GM20000 (cell line): ENCODE measurements at regions not wholly inside any gene's neighbourhood (a gene's known extent, or its start where the extent isn't known, plus 50 kb on each side); places are given as distances from the start of the nearest gene placed in this dataset.

Experiments used
- DNase-seq: peaks from one replicate; pipeline ENCODE4 v3.0.0; 2012; ENCODE audit warnings: low spot score
- CTCF ChIP-seq: IDR thresholded peaks from 2 replicates; pipeline ENCODE4 v1.5.1; 2012; ENCODE audit warnings: mild to moderate bottlenecking, control low read depth; ENCODE audit errors: extremely low read depth, missing control alignments

GRCh38 chr4:124429746-124430250 is 282.7 kb downstream of the ANKRD50 start:
- no peak for TF ChIP-seq CTCF
- DNase-seq, result no peak

GRCh38 chr4:124431653-124432192 is 280.8 kb downstream of the ANKRD50 start:
- DNase-seq, result no peak
- TF ChIP-seq CTCF, result no peak

GRCh38 chr4:124432500-124432899 is 280.0 kb downstream of the ANKRD50 start:
- no peak for TF ChIP-seq CTCF
- DNase-seq, result no peak

GRCh38 chr4:124433044-124433443 is 279.5 kb downstream of the ANKRD50 start:
- no peak for DNase-seq
- TF ChIP-seq CTCF, result no peak

GRCh38 chr4:124433500-124433899 is 279.0 kb downstream of the ANKRD50 start:
- no peak for DNase-seq
- TF ChIP-seq CTCF, result no peak

GRCh38 chr4:124435274-124435950 is 277.1 kb downstream of the ANKRD50 start:
- no peak for DNase-seq
- TF ChIP-seq CTCF, result no peak

- DNase-seq, result no peak
- no peak for TF ChIP-seq CTCF
Measured at GRCh38 chr4:124437853-124438495, 274.6 kb downstream of the ANKRD50 start.
